ENCODE measurements at regions not wholly inside any gene's neighbourhood (a gene's known extent, or its start where the extent isn't known, plus 50 kb on each side); places are given as distances from the start of the nearest gene placed in this dataset.

GRCh38 chr13:107976628-107977027 is 238.7 kb downstream of the LIG4 start (continued):
- TF ChIP-seq AR (CRISPR knock-in tag; IDR thresholded peaks at IDR 0.05): no peak
- no peak for TF ChIP-seq TEAD4 (CRISPR knock-in tag; IDR thresholded peaks at IDR 0.05)
- no peak for TF ChIP-seq ZNF281 (CRISPR knock-in tag; IDR thresholded peaks at IDR 0.05)

- Mint-ChIP-seq H3K27ac (no peak overlapping the region), H3K36me3 (no peaks in the 10 kb centered on the region), H3K27me3 (ENCODE audit: low read depth) (no peaks in the 10 kb centered on the region), H3K9me3 (no peaks in the 10 kb centered on the region), H3K4me1 (0 out of 2 replicates have a peak, but pooled peaks cover 3% of the 10 kb centered on the region), H3K4me3 (no peak overlapping the region)
- ATAC-seq (no peak), DNase-seq (ENCODE audit: low spot score) (no peak)
- ChIA-PET POLR2A (no interaction called here), CTCF (no interaction called here)
- TF ChIP-seq TP53 (CRISPR knock-in tag; IDR thresholded peaks at IDR 0.05) (no peak), E2F5 (CRISPR knock-in tag; IDR thresholded peaks at IDR 0.05) (no peak), ETV6 (CRISPR knock-in tag; IDR thresholded peaks at IDR 0.05) (no peak), IRF1 (CRISPR knock-in tag; IDR thresholded peaks at IDR 0.05) (no peak), CBFB (CRISPR knock-in tag; IDR thresholded peaks at IDR 0.05; ENCODE audit: low read depth) (no peak), MAX (CRISPR knock-in tag; IDR thresholded peaks at IDR 0.05) (no peak), GRHL2 (CRISPR knock-in tag; IDR thresholded peaks at IDR 0.05; ENCODE audit: insufficient replicate concordance, severe bottlenecking) (no peak), NR2C2 (CRISPR knock-in tag; IDR thresholded peaks at IDR 0.05) (no peak), JUN (CRISPR knock-in tag; IDR thresholded peaks at IDR 0.05) (no peak), FOXK1 (CRISPR knock-in tag; IDR thresholded peaks at IDR 0.05) (no peak), KAT7 (CRISPR knock-in tag; IDR thresholded peaks at IDR 0.05; ENCODE audit: borderline replicate concordance) (no peak), NFATC4 (CRISPR knock-in tag; IDR thresholded peaks at IDR 0.05) (no peak), FOXJ3 (CRISPR knock-in tag; IDR thresholded peaks at IDR 0.05; ENCODE audit: borderline replicate concordance) (no peak), ZMAT4 (CRISPR knock-in tag; IDR thresholded peaks at IDR 0.05) (no peak), TCF7 (CRISPR knock-in tag; IDR thresholded peaks at IDR 0.05; ENCODE audit: low read depth) (no peak), ZSCAN18 (CRISPR knock-in tag; IDR thresholded peaks at IDR 0.05) (no peak), ZNF232 (CRISPR knock-in tag; IDR thresholded peaks at IDR 0.05) (no peak), ATF6 (CRISPR knock-in tag; IDR thresholded peaks at IDR 0.05) (no peak)
Measured at GRCh38 chr13:107974409-107974808, 240.9 kb downstream of the LIG4 start.
